Lower lobe of right lung (tissue), 2 donors: ENCODE measurements at regions not wholly inside any gene's neighbourhood (a gene's known extent, or its start where the extent isn't known, plus 50 kb on each side); places are given as distances from the start of the nearest gene placed in this dataset.

Experiments
- ATAC-seq, 2 donors: fragments of 200-7000 bp; cut with Tn5 transposase; one replicate each; pipeline ENCODE4 v1.9.1; 2020 to 2022; ENCODE audit warnings: mild to moderate bottlenecking in 2 of 2, moderate library complexity in 2 of 2
- DNase-seq: peaks from one replicate; pipeline ENCODE4 v3.0.0-alpha.2; 2020
- H3K27ac ChIP-seq: fragments of 200-600 bp; one replicate; pipeline ENCODE4 v1.8.0; 2022
- H3K27me3 ChIP-seq: fragments of 200-600 bp; one replicate; pipeline ENCODE4 v1.8.0; 2022; ENCODE audit warnings: low read depth
- H3K36me3 ChIP-seq: fragments of 200-600 bp; one replicate; pipeline ENCODE4 v1.8.0; 2022; ENCODE audit warnings: mild to moderate bottlenecking
- H3K4me1 ChIP-seq: fragments of 200-600 bp; one replicate; pipeline ENCODE4 v1.8.0; 2022
- H3K4me3 ChIP-seq: fragments of 200-600 bp; one replicate; pipeline ENCODE4 v1.8.0; 2022; ENCODE audit warnings: mild to moderate bottlenecking
- H3K9me3 ChIP-seq: fragments of 200-600 bp; one replicate; pipeline ENCODE4 v1.8.0; 2022
- intact Hi-C: fragments of 100-400 bp; cut with DNase I; formaldehyde crosslinking; loops from one replicate; pipeline ENCODE4 v1.11.0; 2022
- TF ChIP-seq, protein P1 (sequence below): fragments of 200-600 bp; IDR thresholded peaks from one replicate; pipeline ENCODE4 v1.8.0; 2022; ENCODE audit warnings: antibody characterized with exemption, mild to moderate bottlenecking
- donor health status: DM: no; HTN: yes; CAD: no; lungs with severe emphysema.

DNA sequence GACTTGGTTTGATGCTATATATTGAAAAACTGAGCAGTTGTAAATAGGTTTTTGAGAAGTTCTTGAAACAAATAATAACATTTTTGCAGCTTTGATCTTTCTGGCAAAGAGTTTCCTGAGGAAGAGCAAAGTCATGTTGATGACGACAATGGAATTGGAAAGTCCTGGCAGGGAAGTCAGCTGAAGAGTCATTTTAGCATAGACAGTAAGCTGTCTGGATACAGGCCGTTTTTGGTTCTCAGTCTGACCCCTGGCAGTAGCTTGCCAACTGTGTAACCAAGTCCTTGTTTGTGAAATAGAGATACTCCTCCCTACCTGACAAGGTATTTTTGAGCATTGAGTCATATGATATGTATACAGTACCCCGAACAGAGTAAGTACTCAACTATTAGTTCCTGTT lies 193.3 kb downstream of the C11orf91 start:
- Histone ChIP-seq H3K9me3 (no peaks in the 10 kb centered on the region), H3K4me1 (no peaks in the 10 kb centered on the region), H3K27ac (no peak overlapping the region), H3K36me3 (no peaks in the 10 kb centered on the region), H3K27me3 (peaks cover 4% of the 10 kb centered on the region), H3K4me3 (no peak overlapping the region)
- TF ChIP-seq, protein P1, sequence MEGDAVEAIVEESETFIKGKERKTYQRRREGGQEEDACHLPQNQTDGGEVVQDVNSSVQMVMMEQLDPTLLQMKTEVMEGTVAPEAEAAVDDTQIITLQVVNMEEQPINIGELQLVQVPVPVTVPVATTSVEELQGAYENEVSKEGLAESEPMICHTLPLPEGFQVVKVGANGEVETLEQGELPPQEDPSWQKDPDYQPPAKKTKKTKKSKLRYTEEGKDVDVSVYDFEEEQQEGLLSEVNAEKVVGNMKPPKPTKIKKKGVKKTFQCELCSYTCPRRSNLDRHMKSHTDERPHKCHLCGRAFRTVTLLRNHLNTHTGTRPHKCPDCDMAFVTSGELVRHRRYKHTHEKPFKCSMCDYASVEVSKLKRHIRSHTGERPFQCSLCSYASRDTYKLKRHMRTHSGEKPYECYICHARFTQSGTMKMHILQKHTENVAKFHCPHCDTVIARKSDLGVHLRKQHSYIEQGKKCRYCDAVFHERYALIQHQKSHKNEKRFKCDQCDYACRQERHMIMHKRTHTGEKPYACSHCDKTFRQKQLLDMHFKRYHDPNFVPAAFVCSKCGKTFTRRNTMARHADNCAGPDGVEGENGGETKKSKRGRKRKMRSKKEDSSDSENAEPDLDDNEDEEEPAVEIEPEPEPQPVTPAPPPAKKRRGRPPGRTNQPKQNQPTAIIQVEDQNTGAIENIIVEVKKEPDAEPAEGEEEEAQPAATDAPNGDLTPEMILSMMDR = no peak
- ATAC-seq (no peak), DNase-seq (no peak)
- intact Hi-C loops = no loop called here

DNA sequence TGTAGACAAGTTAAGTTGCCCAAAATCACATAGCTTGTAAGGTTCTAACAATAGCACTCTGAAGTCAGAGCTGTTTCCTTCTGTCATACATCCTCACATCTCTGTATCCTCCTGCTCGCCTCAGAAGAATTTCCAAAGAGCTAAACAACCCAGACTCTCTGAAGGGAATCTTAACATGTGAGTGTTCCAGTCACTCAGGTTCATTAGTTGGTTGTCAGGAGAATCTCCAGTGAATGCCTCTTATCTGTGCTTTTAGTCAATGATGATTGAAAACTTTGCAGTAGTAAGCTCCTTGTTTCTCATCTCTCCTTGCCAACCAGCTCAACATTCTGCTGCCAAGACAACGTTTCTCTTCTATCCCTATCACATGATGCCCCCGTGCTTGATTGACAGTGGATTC lies 195.5 kb downstream of the C11orf91 start:
- H3K9me3 ChIP-seq = no peaks in the 10 kb centered on the region
- H3K27me3 ChIP-seq = no peaks in the 10 kb centered on the region
- no peak overlapping the region for H3K27ac ChIP-seq
- no peaks in the 10 kb centered on the region for H3K36me3 ChIP-seq
- H3K4me1 ChIP-seq = no peaks in the 10 kb centered on the region
- intact Hi-C loops = no loop called here
- no peak for DNase-seq
- TF ChIP-seq, protein P1 = no peak
- H3K4me3 ChIP-seq = no peak overlapping the region
- no peak for ATAC-seq

DNA sequence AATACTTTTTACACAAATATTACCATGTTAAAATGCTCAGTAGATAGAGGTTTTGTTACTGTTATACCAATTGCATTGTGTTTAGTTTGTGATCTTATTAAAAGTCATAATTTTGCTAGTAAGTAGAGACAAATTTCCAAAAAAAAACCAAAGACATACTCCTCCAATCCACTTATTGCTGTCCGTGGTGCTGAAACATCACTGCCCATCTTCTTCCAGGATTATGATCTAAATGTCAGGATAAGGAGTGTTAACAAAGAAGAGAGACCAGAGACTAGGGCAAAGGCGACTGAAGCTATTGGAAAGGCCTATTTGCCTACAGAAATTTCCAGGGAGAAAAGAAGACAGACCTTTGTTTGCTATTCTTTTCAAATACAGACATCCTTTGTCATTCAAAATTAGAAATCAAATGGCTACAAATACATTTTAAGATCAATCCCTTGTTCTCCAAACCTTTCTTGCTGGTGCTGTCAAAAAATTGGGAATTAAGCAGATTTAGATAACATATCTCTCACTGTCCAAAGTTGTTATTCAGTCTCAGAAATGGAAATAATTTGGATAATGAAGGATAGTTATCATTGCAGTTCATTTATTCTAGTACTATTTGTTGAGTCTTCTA lies 199.7 kb downstream of the C11orf91 start:
- Histone ChIP-seq H3K4me3 (no peak overlapping the region), H3K9me3 (no peaks in the 10 kb centered on the region), H3K36me3 (no peaks in the 10 kb centered on the region), H3K27me3 (no peaks in the 10 kb centered on the region), H3K27ac (no peak overlapping the region), H3K4me1 (no peaks in the 10 kb centered on the region)
- TF ChIP-seq, protein P1 = no peak
- DNase-seq = no peak
- intact Hi-C loops = no loop called here
- ATAC-seq = no peak

DNA sequence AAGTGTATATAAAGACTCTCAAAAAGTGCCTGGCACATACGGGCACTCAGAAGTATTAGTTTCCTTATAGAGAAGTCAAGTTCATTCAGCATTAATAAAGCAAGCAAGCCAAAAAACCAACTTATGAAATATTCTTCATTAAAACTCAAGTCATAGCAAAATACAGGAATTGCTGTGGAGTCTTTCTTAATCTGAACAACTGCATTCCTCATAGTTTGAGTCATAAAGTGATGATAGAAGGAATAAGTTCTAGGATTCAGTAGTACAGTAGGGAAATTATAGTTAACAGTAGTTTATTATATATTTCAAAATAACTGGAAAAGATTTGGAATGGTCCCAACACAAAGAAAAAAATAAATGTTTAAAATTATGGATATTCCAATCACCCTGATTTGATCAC lies 200.3 kb downstream of the C11orf91 start:
- ATAC-seq (no peak), DNase-seq (no peak)
- TF ChIP-seq, protein P1 = no peak
- Histone ChIP-seq H3K36me3 (no peaks in the 10 kb centered on the region), H3K27ac (no peak overlapping the region), H3K4me1 (no peaks in the 10 kb centered on the region), H3K9me3 (no peaks in the 10 kb centered on the region), H3K4me3 (no peak overlapping the region), H3K27me3 (no peaks in the 10 kb centered on the region)
- intact Hi-C loops = no loop called here

DNA sequence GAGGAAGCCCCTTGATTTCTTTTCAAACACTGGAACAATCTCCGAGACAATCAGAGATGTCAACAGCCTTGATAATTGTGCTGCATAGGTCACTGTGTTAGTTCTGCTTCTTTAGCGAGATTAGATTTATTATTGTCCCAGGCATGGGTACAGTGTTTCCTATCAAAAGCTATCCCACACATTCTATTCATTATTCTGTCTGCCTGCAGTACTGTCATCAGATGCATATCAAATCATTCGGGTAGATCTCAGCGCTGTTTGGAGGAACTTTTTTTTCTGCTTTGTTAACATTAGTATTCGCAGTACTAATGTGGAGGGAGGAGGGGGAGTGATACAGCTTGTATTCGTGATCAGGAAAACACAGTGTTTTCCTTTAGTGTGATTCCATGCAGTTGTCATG lies 208.0 kb downstream of the C11orf91 start:
- ATAC-seq (no peak), DNase-seq (no peak)
- peaks cover 2% of the 10 kb centered on the region for H3K27me3 ChIP-seq
- no peaks in the 10 kb centered on the region for H3K9me3 ChIP-seq
- no peaks in the 10 kb centered on the region for H3K4me1 ChIP-seq
- H3K36me3 ChIP-seq = no peaks in the 10 kb centered on the region
- no peak overlapping the region for H3K4me3 ChIP-seq
- intact Hi-C loops = no loop called here
- TF ChIP-seq, protein P1 = no peak
- no peak overlapping the region for H3K27ac ChIP-seq
